GM12878 (cell line): ENCODE measurements at regions not wholly inside any gene's neighbourhood (a gene's known extent, or its start where the extent isn't known, plus 50 kb on each side); places are given as distances from the start of the nearest gene placed in this dataset.

Source experiments
- CEBPB ChIP-seq, 2 experiments: fragments of 150-350 bp in 1 of 2; IDR thresholded peaks; 2 replicates each; pipeline ENCODE4 v1.6.1; 2012 to 2014; ENCODE audit warnings: low read depth in 2 of 2, low read length in 2 of 2, borderline replicate concordance in 1 of 2, inconsistent platforms in 1 of 2
- EED ChIP-seq: sonication (generic); IDR thresholded peaks from 2 replicates; pipeline ENCODE4 v1.6.1; 2016; ENCODE audit warnings: antibody characterized with exemption, low read depth
- EP300 ChIP-seq, 2 experiments: fragments of 150-350 bp in 1 of 2; IDR thresholded peaks; 2 replicates each; pipeline ENCODE4 v1.6.1; 2011 to 2012; ENCODE audit warnings: low read depth in 2 of 2, low read length in 2 of 2, borderline replicate concordance in 1 of 2, improper control_type of control experiment in 1 of 2, inconsistent platforms in 1 of 2; ENCODE audit not compliant: control insufficient read depth in 1 of 2
- HDAC6 ChIP-seq: fragments of 200-600 bp; sonication (generic); IDR thresholded peaks from one replicate; pipeline ENCODE4 v1.8.0; 2017; ENCODE audit warnings: antibody characterized with exemption; ENCODE audit not compliant: unreplicated experiment
- MXI1 ChIP-seq: fragments of 150-350 bp; IDR thresholded peaks from 2 replicates; pipeline ENCODE4 v1.6.1; 2011; ENCODE audit warnings: low read depth, mild to moderate bottlenecking, inconsistent platforms, low read length, improper control_type of control experiment
- NR2F1 ChIP-seq: fragments of 450-650 bp; conservative IDR thresholded peaks from 2 replicates; pipeline ENCODE4 v1.6.1; 2017; ENCODE audit warnings: mild to moderate bottlenecking
- POLR2A ChIP-seq: IDR thresholded peaks from 2 replicates; pipeline ENCODE4 v1.6.1; 2011; ENCODE audit warnings: low read depth, mild to moderate bottlenecking, low read length
- POLR2AphosphoS2 ChIP-seq: IDR thresholded peaks from 2 replicates; pipeline ENCODE4 v1.6.1; 2011; ENCODE audit warnings: low read depth, mild to moderate bottlenecking, low read length, improper control_type of control experiment, moderate library complexity
- RB1 ChIP-seq: fragments of 450-650 bp; formaldehyde crosslinking; IDR thresholded peaks from 2 replicates; pipeline ENCODE4 v1.6.1; 2017; ENCODE audit warnings: mild to moderate bottlenecking, borderline replicate concordance
- SIN3A ChIP-seq: IDR thresholded peaks from 2 replicates; pipeline ENCODE4 v1.6.1; 2012; ENCODE audit warnings: low read depth, low read length, improper control_type of control experiment
- YY1 ChIP-seq: IDR thresholded peaks from 2 replicates; pipeline ENCODE4 v1.6.1; 2011; ENCODE audit warnings: low read depth, mild to moderate bottlenecking, low read length
- TF ChIP-seq, protein P1 (sequence below), 3 experiments: IDR thresholded peaks in 2 of 3; conservative IDR thresholded peaks in 1 of 3; 2 replicates each; pipeline ENCODE4 v1.5.1; 2011; ENCODE audit warnings: low read depth in 3 of 3, low read length in 3 of 3, mild to moderate bottlenecking in 3 of 3, control low read depth in 2 of 3, moderate library complexity in 2 of 3, inconsistent platforms in 1 of 3, mixed read lengths in 1 of 3; ENCODE audit not compliant: control insufficient read depth in 2 of 3, insufficient read depth in 1 of 3; ENCODE audit errors: extremely low read depth in 1 of 3
- TF ChIP-seq, protein P2 (sequence below): IDR thresholded peaks from 2 replicates; pipeline ENCODE4 v1.6.1; 2012; ENCODE audit warnings: improper control_type of control experiment, low read depth, low read length; ENCODE audit not compliant: insufficient replicate concordance

GRCh38 chr13:105920370-105920769 is 615.1 kb downstream of the EFNB2 start:
- TF ChIP-seq HDAC6 (no peak), EED (no peak), EP300 (IDR thresholded peaks at IDR 0.05; ENCODE audit: borderline replicate concordance in 1 of 2, control insufficient read depth in 1 of 2, low read depth in 2 of 2, low read length in 2 of 2) (no peak), YY1 (no peak), MXI1 (no peak), CEBPB (IDR thresholded peaks at IDR 0.05; ENCODE audit: borderline replicate concordance in 1 of 2, low read depth in 2 of 2, low read length in 2 of 2) (no peak), SIN3A (no peak), POLR2AphosphoS2 (no peak), RB1 (no peak), NR2F1 (no peak), POLR2A (no peak)
- TF ChIP-seq, protein P1, sequence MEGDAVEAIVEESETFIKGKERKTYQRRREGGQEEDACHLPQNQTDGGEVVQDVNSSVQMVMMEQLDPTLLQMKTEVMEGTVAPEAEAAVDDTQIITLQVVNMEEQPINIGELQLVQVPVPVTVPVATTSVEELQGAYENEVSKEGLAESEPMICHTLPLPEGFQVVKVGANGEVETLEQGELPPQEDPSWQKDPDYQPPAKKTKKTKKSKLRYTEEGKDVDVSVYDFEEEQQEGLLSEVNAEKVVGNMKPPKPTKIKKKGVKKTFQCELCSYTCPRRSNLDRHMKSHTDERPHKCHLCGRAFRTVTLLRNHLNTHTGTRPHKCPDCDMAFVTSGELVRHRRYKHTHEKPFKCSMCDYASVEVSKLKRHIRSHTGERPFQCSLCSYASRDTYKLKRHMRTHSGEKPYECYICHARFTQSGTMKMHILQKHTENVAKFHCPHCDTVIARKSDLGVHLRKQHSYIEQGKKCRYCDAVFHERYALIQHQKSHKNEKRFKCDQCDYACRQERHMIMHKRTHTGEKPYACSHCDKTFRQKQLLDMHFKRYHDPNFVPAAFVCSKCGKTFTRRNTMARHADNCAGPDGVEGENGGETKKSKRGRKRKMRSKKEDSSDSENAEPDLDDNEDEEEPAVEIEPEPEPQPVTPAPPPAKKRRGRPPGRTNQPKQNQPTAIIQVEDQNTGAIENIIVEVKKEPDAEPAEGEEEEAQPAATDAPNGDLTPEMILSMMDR (IDR thresholded peaks at IDR 0.05 in 2 of 3, conservative IDR thresholded peaks at IDR 0.05 in 1 of 3; ENCODE audit: control insufficient read depth in 2 of 3, extremely low read depth in 1 of 3, insufficient read depth in 1 of 3, low read depth in 3 of 3, low read length in 3 of 3) = no peak
- TF ChIP-seq, protein P2, sequence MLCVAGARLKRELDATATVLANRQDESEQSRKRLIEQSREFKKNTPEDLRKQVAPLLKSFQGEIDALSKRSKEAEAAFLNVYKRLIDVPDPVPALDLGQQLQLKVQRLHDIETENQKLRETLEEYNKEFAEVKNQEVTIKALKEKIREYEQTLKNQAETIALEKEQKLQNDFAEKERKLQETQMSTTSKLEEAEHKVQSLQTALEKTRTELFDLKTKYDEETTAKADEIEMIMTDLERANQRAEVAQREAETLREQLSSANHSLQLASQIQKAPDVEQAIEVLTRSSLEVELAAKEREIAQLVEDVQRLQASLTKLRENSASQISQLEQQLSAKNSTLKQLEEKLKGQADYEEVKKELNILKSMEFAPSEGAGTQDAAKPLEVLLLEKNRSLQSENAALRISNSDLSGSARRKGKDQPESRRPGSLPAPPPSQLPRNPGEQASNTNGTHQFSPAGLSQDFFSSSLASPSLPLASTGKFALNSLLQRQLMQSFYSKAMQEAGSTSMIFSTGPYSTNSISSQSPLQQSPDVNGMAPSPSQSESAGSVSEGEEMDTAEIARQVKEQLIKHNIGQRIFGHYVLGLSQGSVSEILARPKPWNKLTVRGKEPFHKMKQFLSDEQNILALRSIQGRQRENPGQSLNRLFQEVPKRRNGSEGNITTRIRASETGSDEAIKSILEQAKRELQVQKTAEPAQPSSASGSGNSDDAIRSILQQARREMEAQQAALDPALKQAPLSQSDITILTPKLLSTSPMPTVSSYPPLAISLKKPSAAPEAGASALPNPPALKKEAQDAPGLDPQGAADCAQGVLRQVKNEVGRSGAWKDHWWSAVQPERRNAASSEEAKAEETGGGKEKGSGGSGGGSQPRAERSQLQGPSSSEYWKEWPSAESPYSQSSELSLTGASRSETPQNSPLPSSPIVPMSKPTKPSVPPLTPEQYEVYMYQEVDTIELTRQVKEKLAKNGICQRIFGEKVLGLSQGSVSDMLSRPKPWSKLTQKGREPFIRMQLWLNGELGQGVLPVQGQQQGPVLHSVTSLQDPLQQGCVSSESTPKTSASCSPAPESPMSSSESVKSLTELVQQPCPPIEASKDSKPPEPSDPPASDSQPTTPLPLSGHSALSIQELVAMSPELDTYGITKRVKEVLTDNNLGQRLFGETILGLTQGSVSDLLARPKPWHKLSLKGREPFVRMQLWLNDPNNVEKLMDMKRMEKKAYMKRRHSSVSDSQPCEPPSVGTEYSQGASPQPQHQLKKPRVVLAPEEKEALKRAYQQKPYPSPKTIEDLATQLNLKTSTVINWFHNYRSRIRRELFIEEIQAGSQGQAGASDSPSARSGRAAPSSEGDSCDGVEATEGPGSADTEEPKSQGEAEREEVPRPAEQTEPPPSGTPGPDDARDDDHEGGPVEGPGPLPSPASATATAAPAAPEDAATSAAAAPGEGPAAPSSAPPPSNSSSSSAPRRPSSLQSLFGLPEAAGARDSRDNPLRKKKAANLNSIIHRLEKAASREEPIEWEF = no peak
